Lung (tissue), 11 donors: ENCODE measurements at regions not wholly inside any gene's neighbourhood (a gene's known extent, or its start where the extent isn't known, plus 50 kb on each side); places are given as distances from the start of the nearest gene placed in this dataset.

ENCODE experiments used
- ATAC-seq: fragments of 200-7000 bp; cut with Tn5 transposase; one replicate; pipeline ENCODE4 v1.9.1; 2020; ENCODE audit warnings: moderate number of reproducible peaks; ENCODE audit not compliant: insufficient read depth, low FRiP score
- DNase-seq, 3 donors: peaks; one replicate each; pipeline ENCODE4 v3.0.0-alpha.2; 2013 to 2017
- H3K27ac ChIP-seq, 2 donors: one replicate each; pipeline ENCODE4 v1.5.1; 2013; ENCODE audit warnings: mild to moderate bottlenecking in 2 of 2, moderate library complexity in 2 of 2, control low read depth in 1 of 2, inconsistent platforms in 1 of 2, low read depth in 1 of 2, low read length in 1 of 2
- H3K27me3 ChIP-seq, 3 donors: one replicate each; pipeline ENCODE4 v1.5.1; 2013; ENCODE audit warnings: low read length in 2 of 3; ENCODE audit not compliant: control insufficient read depth in 3 of 3, insufficient read depth in 3 of 3
- H3K36me3 ChIP-seq, 4 donors: one replicate each; pipeline ENCODE4 v1.5.1; 2013; ENCODE audit warnings: low read length in 4 of 4, mild to moderate bottlenecking in 1 of 4, moderate library complexity in 1 of 4; ENCODE audit not compliant: control insufficient read depth in 4 of 4, insufficient read depth in 4 of 4
- H3K4me1 ChIP-seq, 5 donors: one replicate each; pipeline ENCODE4 v1.5.1; 2013; ENCODE audit warnings: low read length in 5 of 5, mild to moderate bottlenecking in 2 of 5, moderate library complexity in 1 of 5; ENCODE audit not compliant: control insufficient read depth in 5 of 5, insufficient read depth in 5 of 5
- H3K4me3 ChIP-seq: one replicate; pipeline ENCODE4 v1.5.1; 2013; ENCODE audit warnings: mild to moderate bottlenecking, control low read depth, moderate library complexity
- H3K9ac ChIP-seq, 2 donors: one replicate each; pipeline ENCODE4 v1.5.1; 2013; ENCODE audit warnings: low read length in 2 of 2, control low read depth in 1 of 2; ENCODE audit not compliant: insufficient read depth in 1 of 2
- H3K9me3 ChIP-seq, 4 donors: one replicate each; pipeline ENCODE4 v1.5.1; 2013; ENCODE audit warnings: low read length in 3 of 4, mild to moderate bottlenecking in 1 of 4, moderate library complexity in 1 of 4; ENCODE audit not compliant: control insufficient read depth in 4 of 4, insufficient read depth in 3 of 4
- CTCF ChIP-seq: IDR thresholded peaks from 2 replicates; pipeline ENCODE4 v1.5.1; 2012; ENCODE audit warnings: mild to moderate bottlenecking; ENCODE audit errors: control extremely low read depth, extremely low read depth
- WGBS, 2 donors: extraction: QIAGEN DNeasy Blood & Tissue Kit; methylation state at CpG; one replicate each; pipeline ENCODE4 v1.1.7; 2013; 5-methylcytosine and 5-hydroxymethylcytosine counted together
- donor health status: control.
- donor health status: control.
- donor health status: Bipolar disorder and iron deficiency.
- donor health status: healthy.
- donor health status: DM: yes; HTN: yes; CAD: no.

- Histone ChIP-seq H3K27me3 (no peaks in the 10 kb centered on the region), H3K9ac (no peak overlapping the region), H3K27ac (peak overlapping the region in 1 of 2 donors; percentile 53), H3K36me3 (no peaks in the 10 kb centered on the region), H3K4me1 (peaks cover 0 to 12% (median 1%) of the 10 kb centered on the region in 5 donors), H3K4me3 (no peak overlapping the region), H3K9me3 (no peaks in the 10 kb centered on the region)
- ATAC-seq (peak; percentile 72), DNase-seq (peak; percentile 65 to 87 (median 76))
- 41 to 55% methylated on average over 5 of the region's 5 CpGs for WGBS, 2 donors
- peak; percentile 33 for TF ChIP-seq CTCF
Observed at GRCh38 chr3:28667646-28668621, 319.3 kb upstream of the AZI2 start.

GRCh38 chr3:28669870-28670269, 321.2 kb upstream of the AZI2 start:
- Histone ChIP-seq H3K4me1 (peaks cover 0 to 12% (median 1%) of the 10 kb centered on the region in 5 donors), H3K4me3 (no peak overlapping the region), H3K36me3 (no peaks in the 10 kb centered on the region), H3K27me3 (no peaks in the 10 kb centered on the region), H3K27ac (no peak overlapping the region), H3K9ac (no peak overlapping the region), H3K9me3 (no peaks in the 10 kb centered on the region)
- ATAC-seq (no peak), DNase-seq (no peak)
- no peak for TF ChIP-seq CTCF
- 96 to 97% methylated on average over 2 of the region's 2 CpGs for WGBS, 2 donors

GRCh38 chr3:28672406-28672805, 323.8 kb upstream of the AZI2 start:
- Histone ChIP-seq H3K36me3 (no peaks in the 10 kb centered on the region), H3K9ac (no peak overlapping the region), H3K27me3 (no peaks in the 10 kb centered on the region), H3K4me3 (no peak overlapping the region), H3K27ac (no peak overlapping the region), H3K4me1 (peaks cover 0 to 15% (median 1%) of the 10 kb centered on the region in 5 donors), H3K9me3 (no peaks in the 10 kb centered on the region)
- DNase-seq (no peak), ATAC-seq (no peak)
- WGBS, 2 donors = 64 to 67% methylated on average over 2 of the region's 2 CpGs
- TF ChIP-seq CTCF = no peak
